HCT116 (cell line): ENCODE measurements at regions not wholly inside any gene's neighbourhood (a gene's known extent, or its start where the extent isn't known, plus 50 kb on each side); places are given as distances from the start of the nearest gene placed in this dataset.

ENCODE experiments used
- ATAC-seq: fragments of 200-7000 bp; cut with Tn5 transposase; 2 replicates; pipeline ENCODE4 v1.9.1; 2020; ENCODE audit warnings: mild to moderate bottlenecking, moderate library complexity
- BruUV-seq: library from RNA; stranded (reverse); fragments of 400-500 nt; replicated peaks from 2 replicates; lab custom pipeline; 2021; lab: Mats Ljungman, UMichigan
- CTCF ChIA-PET: fragments of 300-600 bp; sonication (Branson Sonifier 250); formaldehyde crosslinking; loops from one replicate; lab custom pipeline; 2021; ENCODE audit warnings: antibody characterized with exemption; lab: Charles Lee
- POLR2A ChIA-PET: fragments of 300-600, 350-600 bp; sonication (Branson Sonifier 250); formaldehyde crosslinking; loops from one replicate; lab custom pipeline; 2021; ENCODE audit warnings: antibody characterized with exemption; lab: Charles Lee
- RAD21 ChIA-PET, 2 experiments: fragments of 300-600 bp; sonication (Branson Sonifier 250); formaldehyde crosslinking; loops; one replicate each; lab custom pipeline; 2023; ENCODE audit warnings: low total read pairs in 2 of 2; ENCODE audit not compliant: uncharacterized antibody in 2 of 2, unreplicated experiment in 2 of 2, low non-redundant PET in 1 of 2; lab: Charles Lee
- DNase-seq: peaks from one replicate; pipeline ENCODE4 v3.0.0-alpha.2; 2010; ENCODE audit warnings: low read depth, low spot score
- H2AFZ ChIP-seq: fragments of 200-600 bp; shearing (Covaris generic), sonication (generic); 2 replicates; pipeline ENCODE4 v1.6.1; 2017; ENCODE audit warnings: low read depth, mixed run types, mixed read lengths, antibody characterized with exemption, low read length; ENCODE audit not compliant: poor library complexity, severe bottlenecking
- H3K27ac ChIP-seq: 2 replicates; pipeline ENCODE4 v1.5.1; 2012; ENCODE audit warnings: low read depth, low read length
- H3K27me3 ChIP-seq: fragments of 200-600 bp; sonication (generic); 2 replicates; pipeline ENCODE4 v1.6.1; 2016; ENCODE audit warnings: mixed run types, low read length, mixed read lengths; ENCODE audit not compliant: insufficient read depth
- H3K36me3 ChIP-seq, 2 experiments: fragments of 200-500 bp in 1 of 2; fragments of 200-600 bp in 1 of 2; sonication (Bioruptor generic) in 1 of 2; sonication (generic) in 1 of 2; 2 replicates each; pipeline versions ENCODE4 v1.5.1 to v1.6.1; 2014 to 2016; ENCODE audit warnings: low read length in 2 of 2, inconsistent platforms in 1 of 2, mixed read lengths in 1 of 2, mixed run types in 1 of 2; ENCODE audit not compliant: insufficient read depth in 2 of 2, control insufficient read depth in 1 of 2
- H3K4me1 ChIP-seq, 2 experiments: fragments of 200-600 bp in 1 of 2; sonication (generic) in 1 of 2; 2 replicates each; pipeline versions ENCODE4 v1.5.1 to v1.6.1; 2012 to 2017; ENCODE audit warnings: low read length in 2 of 2, inconsistent platforms in 1 of 2, mild to moderate bottlenecking in 1 of 2, mixed read lengths in 1 of 2, mixed run types in 1 of 2, moderate library complexity in 1 of 2; ENCODE audit not compliant: insufficient read depth in 2 of 2, control insufficient read depth in 1 of 2
- H3K4me2 ChIP-seq: fragments of 200-600 bp; sonication (generic); 2 replicates; pipeline ENCODE4 v1.6.1; 2017; ENCODE audit warnings: mixed run types, low read length, mixed read lengths
- H3K4me3 ChIP-seq, 2 experiments: fragments of 200-600 bp in 1 of 2; sonication (generic) in 1 of 2; replicated peaks in 1 of 2; 2 replicates each; pipeline ENCODE4 v1.5.1; 2011 to 2016; ENCODE audit warnings: low read length in 2 of 2, control low read depth in 1 of 2, low read depth in 1 of 2, mild to moderate bottlenecking in 1 of 2, mixed read lengths in 1 of 2, mixed run types in 1 of 2
- H3K79me2 ChIP-seq: fragments of 200-600 bp; sonication (generic); 2 replicates; pipeline ENCODE4 v1.6.1; 2017; ENCODE audit warnings: mild to moderate bottlenecking, mixed run types, low read length, moderate library complexity, mixed read lengths; ENCODE audit not compliant: insufficient read depth
- H3K9ac ChIP-seq: fragments of 200-600 bp; sonication (generic); 2 replicates; pipeline ENCODE4 v1.6.1; 2016; ENCODE audit warnings: low read length, mixed read lengths
- H3K9me2 ChIP-seq: fragments of 200-600 bp; sonication (generic), shearing (Covaris generic); 2 replicates; pipeline ENCODE4 v1.6.1; 2017; ENCODE audit warnings: mixed run types, mild to moderate bottlenecking, moderate library complexity; ENCODE audit not compliant: insufficient read depth
- H3K9me3 ChIP-seq, 2 experiments: fragments of 200-500 bp in 1 of 2; fragments of 200-600 bp in 1 of 2; sonication (Bioruptor generic) in 1 of 2; sonication (generic) in 1 of 2; 2 replicates each; pipeline ENCODE4 v1.6.1; 2014 to 2017; ENCODE audit warnings: low read length in 2 of 2, mixed read lengths in 2 of 2, inconsistent platforms in 1 of 2, low read depth in 1 of 2, mild to moderate bottlenecking in 1 of 2, mixed run types in 1 of 2, moderate library complexity in 1 of 2; ENCODE audit not compliant: control insufficient read depth in 1 of 2, insufficient read depth in 1 of 2
- H4K20me1 ChIP-seq: fragments of 200-600 bp; sonication (generic), shearing (Covaris generic); 2 replicates; pipeline ENCODE4 v1.6.1; 2017; ENCODE audit warnings: mixed run types, mild to moderate bottlenecking, moderate library complexity; ENCODE audit not compliant: insufficient read depth
- ATF3 ChIP-seq: IDR thresholded peaks from 2 replicates; pipeline ENCODE4 v1.6.1; 2012
- ELF1 ChIP-seq: IDR thresholded peaks from 2 replicates; pipeline ENCODE4 v1.6.1; 2012; ENCODE audit warnings: low read depth, borderline replicate concordance
- EZH2phosphoT487 ChIP-seq: fragments of 200-600 bp; IDR thresholded peaks from 2 replicates; pipeline ENCODE4 v1.6.1; 2018; ENCODE audit warnings: antibody characterized with exemption, borderline replicate concordance
- JUND ChIP-seq: IDR thresholded peaks from 2 replicates; pipeline ENCODE4 v1.6.1; 2012
- SIN3A ChIP-seq: IDR thresholded peaks from 2 replicates; pipeline ENCODE4 v1.6.1; 2012; ENCODE audit warnings: low read depth
- SP1 ChIP-seq: IDR thresholded peaks from 2 replicates; pipeline ENCODE4 v1.6.1; 2012; ENCODE audit warnings: low read depth
- YY1 ChIP-seq: IDR thresholded peaks from 2 replicates; pipeline ENCODE4 v1.6.1; 2011; ENCODE audit warnings: low read length, low read depth, moderate library complexity, mild to moderate bottlenecking; ENCODE audit not compliant: insufficient replicate concordance; ENCODE audit errors: extremely low read depth
- ZBTB33 ChIP-seq: IDR thresholded peaks from 2 replicates; pipeline ENCODE4 v1.6.1; 2011; ENCODE audit warnings: mild to moderate bottlenecking, low read length, moderate library complexity; ENCODE audit not compliant: insufficient replicate concordance; ENCODE audit errors: extremely low read depth
- intact Hi-C: fragments of 100-400 bp; cut with micrococcal nuclease; formaldehyde crosslinking; loops from 2 replicates; pipeline ENCODE4 v1.10.0; 2022

- POLR2A ChIA-PET: no interaction called here
Measured at GRCh38 chr7:35513195-35513594, 181.7 kb downstream of the HERPUD2 start.

More at GRCh38 chr7:35513195-35513594, 181.7 kb downstream of the HERPUD2 start:
- Histone ChIP-seq H3K36me3 (no peaks in the 10 kb centered on the region), H3K27me3 (no peaks in the 10 kb centered on the region), H3K9me2 (no peaks in the 10 kb centered on the region), H3K27ac (no peak overlapping the region), H3K79me2 (no peaks in the 10 kb centered on the region), H3K4me1 (no peaks in the 10 kb centered on the region), H4K20me1 (no peaks in the 10 kb centered on the region), H3K9ac (no peak overlapping the region), H2AFZ (no peak overlapping the region), H3K4me2 (no peak overlapping the region), H3K4me3 (no peak overlapping the region), H3K9me3 (no peaks in the 10 kb centered on the region)
- intact Hi-C loops: no loop called here
- DNase-seq (no peak), ATAC-seq (no peak)
- ChIA-PET RAD21 (no interaction called here), CTCF (no interaction called here)
- TF ChIP-seq ZBTB33 (no peak), SIN3A (no peak), YY1 (no peak), SP1 (no peak), ELF1 (no peak), ATF3 (no peak), JUND (no peak), EZH2phosphoT487 (no peak)
- BruUV-seq: no TSS peak
